T-helper 1 cell (primary cell): ENCODE measurements at regions not wholly inside any gene's neighbourhood (a gene's known extent, or its start where the extent isn't known, plus 50 kb on each side); places are given as distances from the start of the nearest gene placed in this dataset.
"Not testable (repeated sequence)": the region's sequence is repeated elsewhere in the genome, so short reads cannot be mapped to it uniquely, and the experiment has no call there.

Source experiments
- DNase-seq, 5 donors: peaks; one replicate each; pipeline ENCODE4 v3.0.0-alpha.2; 2012 to 2020

DNA sequence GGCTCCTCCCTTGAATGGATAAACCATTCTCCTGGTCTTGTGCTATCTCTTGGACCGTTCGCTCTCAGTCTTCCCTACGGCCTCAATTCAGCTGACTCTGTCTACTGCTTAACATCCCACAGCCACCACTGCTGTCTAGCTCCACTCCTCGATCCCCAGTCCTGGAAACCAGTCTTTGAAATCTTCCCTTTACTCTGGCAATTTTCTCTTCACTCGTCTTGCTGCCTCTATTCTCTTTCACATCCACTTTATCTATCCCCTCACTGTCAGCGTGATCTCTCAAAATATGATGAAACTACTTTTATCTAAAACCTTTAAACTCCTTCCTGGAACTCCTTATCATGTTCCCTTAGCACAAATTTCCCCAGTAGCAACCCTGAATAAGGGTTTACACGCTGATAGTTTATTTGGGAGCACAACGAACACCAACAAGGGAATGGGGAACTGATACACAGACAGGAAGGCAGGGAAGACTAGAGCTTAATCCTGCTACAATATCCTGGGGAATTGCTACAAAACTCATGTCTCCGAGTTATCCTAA lies 131.6 kb upstream of the SAMSN1 start:
- no peak for DNase-seq

DNA sequence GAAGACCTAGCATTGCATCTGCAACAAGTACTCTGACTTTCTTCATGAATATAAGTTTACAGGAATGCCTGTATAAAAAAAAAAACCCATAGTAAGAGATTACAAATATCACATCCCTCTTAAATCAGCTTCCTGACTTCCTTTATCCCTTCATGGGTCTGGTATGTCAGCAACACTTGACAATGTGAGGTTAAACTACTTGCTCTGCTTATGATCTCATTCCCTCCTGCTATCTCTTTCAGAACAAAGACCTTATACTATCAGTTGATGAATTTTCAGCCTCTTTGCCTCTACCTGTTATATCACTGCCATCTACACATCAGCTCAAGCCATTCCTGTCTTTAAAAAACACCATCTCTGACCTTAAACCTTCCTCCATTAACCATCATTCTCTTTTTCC lies 130.9 kb upstream of the SAMSN1 start:
- DNase-seq, result peak in 1 of 5 donors; percentile 4

DNA sequence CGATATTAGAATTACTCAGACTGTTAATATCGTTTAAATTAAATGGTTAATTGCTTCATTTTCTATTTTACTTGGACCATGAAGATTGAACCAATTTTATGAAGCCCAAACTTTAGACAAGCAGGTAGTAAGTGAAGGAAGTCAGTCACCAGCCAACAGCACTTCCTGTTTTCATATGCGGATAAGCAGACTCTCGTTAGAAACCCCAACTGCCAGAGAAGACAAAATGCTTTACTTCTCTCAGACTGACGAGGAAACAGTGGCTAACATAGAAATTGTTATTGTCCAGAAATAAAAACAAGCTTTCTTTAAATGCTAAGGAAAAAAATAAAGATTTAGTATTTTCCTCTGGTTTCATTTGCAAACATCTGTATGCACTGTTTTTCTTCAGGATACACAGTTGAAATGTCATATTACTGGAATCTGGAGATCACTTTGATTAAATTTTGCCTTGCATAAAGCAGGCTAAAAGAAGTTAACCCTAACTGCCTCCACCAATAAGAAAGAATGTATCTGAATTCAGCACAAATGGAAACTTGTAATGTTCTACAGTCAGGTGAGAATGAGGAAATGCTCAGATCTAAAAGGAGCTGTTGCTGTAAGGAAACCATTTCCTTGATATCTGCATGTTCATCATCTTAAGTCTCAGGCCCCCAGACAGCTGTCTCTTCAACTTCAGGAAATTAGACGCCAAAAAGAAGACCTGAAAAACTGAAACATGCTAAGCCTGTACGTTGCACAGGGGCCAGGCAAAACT lies 129.8 kb upstream of the SAMSN1 start:
- DNase-seq, result peak in 2 of 5 donors; percentile 6 to 79

DNA sequence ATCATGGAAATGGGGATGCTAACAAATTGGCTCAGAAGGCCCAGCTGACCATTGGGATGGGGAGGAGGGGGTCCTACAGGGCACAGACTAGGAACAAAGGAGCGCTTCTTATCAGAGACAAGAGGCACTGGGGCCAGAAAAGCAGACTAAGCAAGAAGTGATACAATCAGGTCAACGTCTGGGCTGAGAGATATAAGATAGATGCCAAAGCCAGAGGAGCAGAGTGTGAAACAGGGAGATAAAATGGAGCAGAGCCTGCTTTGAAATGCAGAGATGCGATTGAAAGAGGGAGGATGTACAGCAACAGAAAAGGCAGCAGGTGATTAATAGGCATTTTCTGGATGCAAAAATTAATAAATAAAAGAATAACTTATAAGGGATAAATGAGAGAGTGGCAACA lies 127.5 kb upstream of the SAMSN1 start:
- DNase-seq, result no peak

DNA sequence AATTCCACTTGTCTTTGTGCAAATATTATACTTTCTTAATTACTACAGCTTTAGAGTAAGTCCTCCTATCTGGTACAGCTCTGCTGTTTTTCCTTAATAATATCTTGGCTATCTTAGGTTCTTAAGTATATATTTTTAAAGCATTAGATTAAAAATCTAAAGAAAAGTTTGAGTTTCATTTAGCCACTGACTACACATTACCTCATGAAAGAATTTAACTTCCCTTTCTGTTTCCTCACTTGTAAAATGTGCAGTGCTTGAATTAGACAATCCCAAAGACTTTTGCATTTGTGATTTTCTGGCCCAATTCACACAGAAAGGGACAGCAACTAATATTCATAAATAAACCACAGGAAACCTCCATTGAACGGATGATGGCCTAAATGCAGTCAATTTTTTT lies 126.4 kb upstream of the SAMSN1 start:
- DNase-seq, result no peak

DNA sequence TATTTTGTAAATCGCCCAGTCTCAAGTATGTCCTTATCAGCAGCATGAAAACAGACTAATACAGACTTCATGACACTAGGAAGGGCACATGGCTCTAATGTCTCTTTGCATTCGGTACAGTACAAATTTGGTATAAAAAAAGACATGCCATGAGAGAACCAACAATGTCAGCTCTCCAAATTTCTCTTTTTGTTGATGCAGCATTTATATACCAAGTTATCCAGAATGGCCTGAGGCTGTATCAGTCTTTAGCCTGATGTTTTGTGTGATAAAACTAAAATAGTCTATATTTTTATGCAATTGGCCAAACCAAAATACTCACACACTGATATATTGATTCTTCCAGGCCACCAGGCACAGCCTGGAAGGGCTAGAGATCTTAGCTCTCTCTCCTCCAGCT lies 124.3 kb upstream of the SAMSN1 start:
- DNase-seq, result no peak

DNA sequence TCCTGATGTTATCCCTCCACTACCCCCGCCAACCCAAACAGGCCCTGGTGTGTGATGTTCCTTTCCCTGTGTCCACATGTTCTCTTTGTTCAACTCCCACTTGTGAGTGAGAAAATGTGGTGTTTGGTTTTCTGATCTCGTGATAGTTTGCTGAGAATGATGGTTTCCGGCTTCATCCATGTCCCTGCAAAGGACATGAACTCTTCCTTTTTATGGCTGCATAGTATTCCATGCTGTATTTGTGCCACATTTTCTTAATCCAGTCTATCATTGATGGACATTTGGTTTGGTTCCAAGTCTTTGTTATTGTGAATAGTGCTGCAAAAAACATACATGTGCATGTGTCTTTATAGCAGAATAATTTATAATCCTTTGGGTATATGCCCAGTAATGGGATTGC lies 123.0 kb upstream of the SAMSN1 start:
- not testable (repeated sequence) for DNase-seq

DNA sequence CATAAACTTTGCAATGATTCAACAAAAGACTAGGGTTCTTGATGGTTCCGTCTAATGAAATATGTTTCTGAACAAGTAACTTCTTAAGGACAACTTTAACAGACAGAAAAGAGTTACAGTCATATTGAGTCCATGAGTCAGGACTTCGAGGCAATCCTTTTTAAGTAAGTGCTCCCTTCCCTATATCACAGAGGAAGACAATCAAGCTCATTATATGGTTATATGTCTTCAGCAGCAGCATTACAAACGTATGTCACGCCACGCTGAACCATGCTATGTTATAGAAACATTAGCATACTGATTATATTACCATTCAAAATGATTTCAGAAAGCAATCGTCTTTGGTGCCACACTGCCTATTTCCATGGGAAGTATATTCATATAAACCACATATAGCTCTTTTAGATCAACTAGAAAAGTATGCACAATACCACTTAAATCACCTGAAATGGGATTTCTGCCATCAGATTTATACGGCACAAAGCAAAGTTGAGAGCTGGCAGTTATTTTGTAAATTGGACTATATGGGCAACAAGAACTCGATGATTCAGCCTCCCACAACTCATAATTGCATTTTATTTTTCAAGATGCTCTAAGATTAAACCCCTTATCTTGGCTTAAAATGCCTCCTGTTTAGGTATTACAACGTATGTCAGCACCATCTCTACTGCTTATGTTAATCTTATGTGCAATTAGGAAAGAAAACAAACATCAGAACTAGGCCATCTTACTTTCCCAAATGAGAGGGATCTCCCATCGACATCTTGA lies 111.3 kb upstream of the SAMSN1 start:
- no peak for DNase-seq

DNA sequence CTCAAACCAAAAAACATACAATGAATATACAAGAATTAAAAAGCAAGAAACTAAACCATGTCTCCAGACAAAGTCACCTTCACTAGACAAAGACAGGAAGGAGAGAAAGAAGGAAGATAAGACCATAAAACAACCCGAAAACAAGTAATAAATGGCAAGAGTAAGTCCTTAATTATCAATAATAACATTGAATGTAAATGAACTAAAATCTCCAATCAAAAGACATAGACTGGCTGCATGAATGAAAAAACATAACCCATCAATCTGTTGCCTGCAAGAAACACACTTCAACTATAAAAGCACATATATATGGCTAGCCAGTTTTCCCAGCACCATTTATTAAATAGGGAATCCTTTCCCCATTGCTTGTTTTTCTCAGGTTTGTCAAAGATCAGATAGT lies 100.8 kb upstream of the SAMSN1 start:
- no peak for DNase-seq

DNA sequence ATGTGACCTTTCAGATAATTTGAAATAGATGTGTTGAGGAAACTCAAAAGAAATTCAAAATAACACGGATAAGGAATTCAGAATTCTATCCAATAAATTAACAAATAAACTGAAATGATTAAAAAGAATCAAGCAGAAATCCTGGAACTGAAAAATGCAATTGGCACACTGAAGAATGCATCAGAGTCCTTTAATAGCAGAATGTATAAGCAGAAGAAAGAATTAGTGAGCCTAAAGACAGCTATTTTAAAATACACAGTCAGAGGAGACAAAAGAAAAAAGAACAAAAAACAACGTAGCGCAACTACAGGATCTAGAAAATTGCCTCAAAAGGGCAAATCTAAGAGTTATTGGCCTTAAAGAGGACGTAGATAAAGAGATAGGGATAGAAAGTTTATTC lies 99.6 kb upstream of the SAMSN1 start:
- no peak for DNase-seq

DNA sequence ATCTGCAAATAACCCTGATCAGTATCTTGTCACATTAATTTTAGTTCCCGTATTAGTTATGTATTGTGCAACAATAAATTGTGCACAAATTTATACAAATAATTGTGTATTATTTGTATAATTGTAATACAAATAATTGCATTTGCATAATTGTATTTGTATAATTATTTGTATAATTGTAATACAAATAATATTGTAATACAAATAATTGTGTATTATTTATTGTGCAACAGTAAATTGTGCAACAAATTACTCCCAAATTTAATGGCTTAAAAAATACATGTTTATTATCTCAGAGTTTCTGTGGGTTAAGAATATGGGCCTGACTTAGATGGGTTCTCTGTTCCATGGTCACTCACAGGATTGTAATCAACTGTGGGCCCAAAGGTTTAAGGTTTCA lies 86.2 kb upstream of the SAMSN1 start:
- DNase-seq, result no peak

DNA sequence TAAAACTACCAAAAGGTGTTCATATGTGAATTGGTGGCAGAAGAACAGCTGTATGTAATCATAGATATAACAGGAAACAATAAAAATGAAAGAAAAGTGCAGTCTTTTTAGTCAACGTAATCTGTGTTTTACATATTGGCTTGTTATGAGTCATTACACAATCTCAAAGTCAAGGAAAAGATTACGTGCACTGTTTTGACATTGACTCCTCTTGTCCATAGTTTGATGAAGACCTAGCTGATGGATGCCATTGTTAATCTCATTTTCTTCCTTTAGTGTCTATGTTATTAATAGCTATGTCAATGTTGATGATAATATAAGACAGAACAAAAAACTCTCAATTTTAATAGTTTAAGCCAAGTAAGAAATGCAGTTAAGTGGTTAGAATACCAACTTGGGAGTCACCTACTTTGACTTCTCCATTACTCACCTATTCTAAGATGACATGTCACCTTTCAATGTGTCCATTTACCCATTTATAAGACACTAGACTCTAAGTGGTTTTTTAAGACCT lies 84.5 kb upstream of the SAMSN1 start:
- peak in 1 of 5 donors; percentile 82 for DNase-seq

DNA sequence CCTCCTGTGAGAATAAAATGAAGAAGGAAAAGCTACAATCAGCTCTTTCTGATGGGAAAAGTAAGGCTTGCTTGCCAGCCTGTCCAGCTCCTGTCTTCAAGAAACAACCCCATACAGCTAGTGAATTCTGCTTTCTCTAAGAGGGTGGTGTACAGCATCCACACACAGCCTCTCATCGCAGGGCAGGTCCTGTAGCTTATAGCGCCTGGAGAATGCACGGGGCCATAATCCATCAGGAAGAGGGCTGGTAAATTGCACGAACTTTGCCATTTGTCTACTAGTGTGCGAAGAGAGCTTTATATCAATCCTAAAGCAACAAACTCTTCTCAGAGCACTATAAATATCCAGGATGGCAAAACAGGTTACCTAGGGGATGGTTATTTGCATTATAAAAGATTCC lies 83.3 kb upstream of the SAMSN1 start:
- no peak for DNase-seq

DNA sequence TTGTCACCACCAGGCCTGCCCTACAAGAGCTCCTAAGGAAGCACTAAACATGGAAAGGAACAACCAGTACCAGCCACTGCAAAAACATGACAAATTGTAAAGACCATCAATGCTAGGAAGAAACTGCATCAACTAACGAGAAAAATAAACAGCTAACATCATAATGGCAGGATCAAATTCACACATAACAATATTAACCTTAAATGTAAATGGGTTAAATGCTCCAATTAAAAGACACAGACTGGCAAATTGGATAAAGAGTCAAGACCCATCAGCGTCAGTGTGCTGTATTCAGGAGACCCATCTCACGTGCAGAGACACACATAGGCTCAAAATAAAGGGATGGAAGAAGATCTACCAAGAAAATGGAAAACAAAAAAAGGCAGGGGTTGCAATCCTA lies 77.0 kb upstream of the SAMSN1 start:
- DNase-seq, result not testable (repeated sequence)

DNA sequence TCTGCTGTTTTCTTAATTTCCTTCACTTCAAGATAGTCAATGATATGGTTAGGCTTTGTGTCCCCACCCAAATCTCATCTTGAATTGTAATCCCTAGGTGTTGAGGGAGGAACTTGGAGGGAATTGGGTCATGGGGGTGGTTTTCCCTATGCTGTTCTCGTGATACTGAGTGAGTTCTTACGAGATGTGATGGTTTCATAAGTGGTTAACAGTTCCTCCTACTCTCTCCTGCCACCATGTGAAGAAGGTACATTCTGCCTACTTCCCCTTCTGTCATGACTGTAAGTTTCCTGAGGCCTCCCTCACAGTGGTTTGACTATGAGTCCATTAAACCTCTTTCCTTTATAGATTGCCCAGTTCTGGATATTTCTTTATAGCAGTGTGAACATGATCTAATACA lies 74.0 kb upstream of the SAMSN1 start:
- no peak for DNase-seq

DNA sequence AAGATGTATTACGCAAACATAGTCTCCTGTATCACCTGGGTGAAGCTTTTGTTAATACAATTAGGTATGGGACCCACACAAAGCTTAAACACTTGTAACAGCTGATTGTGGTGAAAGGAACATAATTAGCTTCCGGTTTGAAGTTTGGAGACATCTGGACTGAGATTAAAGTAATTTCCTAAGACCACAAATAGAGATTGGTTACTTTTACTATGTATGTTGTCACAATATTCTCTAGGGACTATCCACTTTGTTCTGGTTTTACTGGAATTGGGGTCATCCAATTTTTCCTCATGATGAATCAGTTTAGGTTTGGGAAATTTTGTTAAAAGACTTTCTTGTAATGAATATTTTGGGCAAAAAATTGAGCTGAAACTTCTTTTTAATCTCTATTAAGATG lies 71.8 kb upstream of the SAMSN1 start:
- DNase-seq, result no peak

DNA sequence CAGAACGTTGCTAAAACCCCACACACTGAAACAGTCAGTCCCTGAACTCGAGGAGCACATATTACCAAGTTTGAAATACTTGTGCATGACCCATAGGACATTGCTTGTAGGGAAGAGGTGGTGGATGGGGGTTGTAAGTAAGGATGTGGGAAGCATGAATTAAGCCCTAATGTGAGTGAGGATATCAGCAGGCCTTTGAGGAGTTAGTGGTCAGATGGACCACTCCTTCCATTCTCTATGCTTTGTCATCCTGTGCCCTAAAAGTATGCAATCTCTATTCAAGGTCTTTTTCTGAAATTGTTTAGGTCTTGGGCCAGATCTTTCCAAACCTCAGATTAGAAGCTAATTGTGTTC lies 70.9 kb upstream of the SAMSN1 start:
- DNase-seq, result no peak

DNA sequence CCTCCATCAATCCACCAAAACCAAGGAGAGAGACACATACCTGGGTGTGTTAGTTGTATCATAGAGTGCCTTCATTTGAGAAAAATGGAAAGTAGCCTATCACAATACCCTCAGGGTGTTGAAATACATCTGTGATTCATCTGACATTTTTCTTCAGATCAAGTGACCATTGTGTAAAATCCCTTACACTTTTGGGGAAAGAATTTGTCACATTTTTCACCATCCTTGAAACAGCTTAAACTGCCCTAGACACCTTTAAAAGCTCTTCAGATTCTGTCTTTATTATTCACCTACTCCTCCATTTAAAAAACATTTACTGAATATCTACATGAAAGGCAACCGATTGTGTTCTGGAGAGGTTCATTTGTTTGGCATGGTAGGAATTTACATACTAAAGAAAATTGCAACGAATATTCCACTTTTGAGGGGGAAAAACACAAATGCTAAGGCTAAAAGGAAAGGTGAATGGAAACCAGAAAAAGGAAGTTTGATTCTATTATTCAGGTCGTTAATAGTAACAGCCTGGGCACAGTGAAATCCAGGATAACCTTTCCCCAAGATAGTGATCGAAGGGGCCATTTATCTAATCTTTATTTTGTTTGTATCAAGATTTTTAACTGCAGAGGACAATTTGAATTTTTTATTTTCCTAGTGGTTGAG lies 70.4 kb upstream of the SAMSN1 start:
- DNase-seq, result no peak

DNA sequence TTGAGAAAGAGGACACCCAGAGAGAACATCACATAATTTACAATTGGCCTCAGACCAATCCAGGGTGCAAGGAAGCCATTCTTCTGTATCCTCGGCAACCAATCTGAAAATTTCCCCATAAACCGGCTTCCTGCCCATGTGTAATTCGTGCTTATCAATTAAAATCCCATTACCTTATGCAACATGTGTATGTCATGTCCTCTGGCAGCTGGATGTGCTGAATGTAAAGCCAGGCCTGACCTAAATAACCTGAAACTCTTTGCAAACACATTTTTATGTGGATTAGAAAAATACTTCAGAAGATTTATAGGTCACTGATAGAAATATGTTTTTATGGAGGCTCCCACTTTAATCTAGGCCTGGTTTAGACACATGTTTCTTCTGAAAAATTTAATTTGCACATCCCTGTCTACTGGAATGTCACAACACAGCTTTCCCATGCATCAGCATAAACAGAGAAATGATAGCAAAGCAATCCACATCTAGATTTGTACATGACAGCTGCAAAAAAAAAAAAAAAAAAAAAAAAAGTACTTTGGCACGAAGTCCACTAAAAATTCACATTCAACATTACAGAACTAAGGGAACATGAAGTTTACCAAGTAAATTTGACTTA lies 69.4 kb upstream of the SAMSN1 start:
- DNase-seq, result no peak

DNA sequence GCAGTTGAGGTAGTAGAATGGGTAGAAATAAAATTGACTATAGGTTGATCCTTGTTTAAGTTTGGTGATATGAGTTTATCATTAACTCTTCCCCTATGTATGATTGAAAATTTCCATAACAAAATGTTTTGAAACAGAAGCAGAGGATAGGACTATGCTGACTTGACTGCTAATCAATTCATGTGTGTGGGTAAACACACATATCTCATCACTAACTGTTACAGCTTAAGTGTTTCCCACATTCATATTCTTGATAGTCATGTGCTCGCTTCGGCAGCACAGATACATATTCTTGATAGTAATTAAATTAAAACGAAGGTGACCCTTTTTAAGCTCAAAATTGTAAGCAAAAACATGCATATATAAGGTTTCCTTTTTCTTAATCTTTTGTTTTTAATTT lies 68.2 kb upstream of the SAMSN1 start:
- no peak for DNase-seq

DNA sequence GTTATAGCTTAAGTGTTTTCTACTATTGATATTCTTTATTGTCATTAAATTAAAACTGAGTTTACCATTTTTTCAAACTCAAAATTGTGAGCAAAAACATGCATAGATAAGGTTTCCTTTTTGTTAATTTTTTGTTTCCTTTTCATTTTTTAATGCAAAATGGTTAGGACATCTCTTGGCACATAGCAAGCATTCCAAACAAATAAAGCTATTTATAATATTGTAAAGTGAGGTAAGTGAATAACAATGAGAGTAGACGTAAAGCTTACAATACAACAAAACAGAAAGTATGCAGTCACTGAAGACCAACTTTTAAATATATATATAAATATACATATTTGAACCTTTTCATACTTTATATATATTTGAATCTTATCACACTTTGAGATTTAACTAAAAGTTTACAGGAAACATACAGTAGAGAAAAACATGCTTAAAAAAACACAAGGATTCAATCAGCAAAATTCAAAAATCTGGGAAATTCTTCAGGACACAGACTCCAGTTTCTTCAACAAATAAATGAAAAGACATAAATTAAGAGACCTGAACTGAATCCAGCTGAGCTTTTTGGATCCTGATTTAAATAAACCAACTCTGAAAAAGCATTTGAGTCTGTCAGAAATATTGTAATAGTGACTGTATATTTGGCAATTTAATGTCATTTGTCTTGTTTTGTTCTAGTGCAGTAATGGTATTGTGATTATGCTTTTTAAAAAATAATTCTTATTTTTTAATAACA lies 67.5 kb upstream of the SAMSN1 start:
- no peak for DNase-seq

DNA sequence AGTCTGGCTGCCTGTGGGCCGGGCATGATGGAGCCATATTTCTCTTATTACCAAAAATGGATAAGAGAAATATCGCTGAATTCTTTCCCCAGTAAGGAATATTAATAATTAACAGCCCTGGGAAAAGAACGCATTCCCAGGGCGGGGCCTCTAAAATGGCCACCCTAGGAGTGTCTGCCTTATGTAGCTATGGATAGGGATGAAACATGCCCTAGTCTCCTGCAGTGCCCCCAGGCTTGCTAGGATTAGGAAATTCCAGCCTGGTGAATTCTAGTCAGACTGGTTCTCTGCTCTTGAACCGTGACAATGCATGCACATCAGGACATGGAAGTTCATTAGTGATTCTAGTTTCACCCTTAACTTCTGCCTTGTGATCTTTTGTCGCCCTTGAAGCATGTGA lies 64.0 kb upstream of the SAMSN1 start:
- not testable (repeated sequence) for DNase-seq
